ENCODE measurements at regions not wholly inside any gene's neighbourhood (a gene's known extent, or its start where the extent isn't known, plus 50 kb on each side); places are given as distances from the start of the nearest gene placed in this dataset.

- 78 to 83% (median 82%) methylated on average over 4 of the region's 4 CpGs for WGBS, 3 donors
- Histone ChIP-seq H3K27me3 (ENCODE audit: control insufficient read depth in 3 of 3, insufficient read depth in 3 of 3, low read length in 3 of 3) (no peaks in the 10 kb centered on the region), H3K27ac (ENCODE audit: low read depth in 1 of 3, low read length in 2 of 3) (no peak overlapping the region), H3K36me3 (ENCODE audit: control insufficient read depth in 3 of 3, insufficient read depth in 2 of 3, low read depth in 1 of 3, low read length in 3 of 3) (no peaks in the 10 kb centered on the region), H3K4me3 (ENCODE audit: low read depth in 1 of 3, low read length in 3 of 3) (no peak overlapping the region), H3K9me3 (ENCODE audit: control insufficient read depth in 2 of 2, insufficient read depth in 1 of 2, low read depth in 1 of 2, low read length in 1 of 2) (no peaks in the 10 kb centered on the region), H3K4me1 (ENCODE audit: control insufficient read depth in 3 of 3, insufficient read depth in 2 of 3, low read depth in 1 of 3, low read length in 2 of 3) (no peaks in the 10 kb centered on the region)
- FAIRE-seq = no peak
- no peak for DNase-seq
Measured at GRCh38 chr5:128799945-128800344, 165.3 kb upstream of the SLC27A6 start.

- WGBS, 3 donors = 80 to 89% (median 86%) methylated on average over 1 of the region's 1 CpG
- no peaks in the 10 kb centered on the region for H3K27me3 ChIP-seq (ENCODE audit: control insufficient read depth in 3 of 3, insufficient read depth in 3 of 3, low read length in 3 of 3)
- H3K27ac ChIP-seq (ENCODE audit: low read depth in 1 of 3, low read length in 2 of 3) = no peak overlapping the region
- H3K4me3 ChIP-seq (ENCODE audit: low read depth in 1 of 3, low read length in 3 of 3) = no peak overlapping the region
- DNase-seq (no peak), FAIRE-seq (no peak)
- H3K9me3 ChIP-seq (ENCODE audit: control insufficient read depth in 2 of 2, insufficient read depth in 1 of 2, low read depth in 1 of 2, low read length in 1 of 2) = no peaks in the 10 kb centered on the region
- H3K36me3 ChIP-seq (ENCODE audit: control insufficient read depth in 3 of 3, insufficient read depth in 2 of 3, low read depth in 1 of 3, low read length in 3 of 3) = no peaks in the 10 kb centered on the region
- no peaks in the 10 kb centered on the region for H3K4me1 ChIP-seq (ENCODE audit: control insufficient read depth in 3 of 3, insufficient read depth in 2 of 3, low read depth in 1 of 3, low read length in 2 of 3)
Measured at GRCh38 chr5:128800377-128800776, 164.9 kb upstream of the SLC27A6 start.

GRCh38 chr5:128813317-128814070 lies 151.8 kb upstream of the SLC27A6 start:
- H3K9me3 ChIP-seq (ENCODE audit: control insufficient read depth in 2 of 2, insufficient read depth in 1 of 2, low read depth in 1 of 2, low read length in 1 of 2) = no peaks in the 10 kb centered on the region
- no peaks in the 10 kb centered on the region for H3K27me3 ChIP-seq (ENCODE audit: control insufficient read depth in 3 of 3, insufficient read depth in 3 of 3, low read length in 3 of 3)
- H3K36me3 ChIP-seq (ENCODE audit: control insufficient read depth in 3 of 3, insufficient read depth in 2 of 3, low read depth in 1 of 3, low read length in 3 of 3) = no peaks in the 10 kb centered on the region
- no peaks in the 10 kb centered on the region for H3K4me1 ChIP-seq (ENCODE audit: control insufficient read depth in 3 of 3, insufficient read depth in 2 of 3, low read depth in 1 of 3, low read length in 2 of 3)
- no peak overlapping the region for H3K4me3 ChIP-seq (ENCODE audit: low read depth in 1 of 3, low read length in 3 of 3)
- DNase-seq (no peak), FAIRE-seq (no peak)
- no peak overlapping the region for H3K27ac ChIP-seq (ENCODE audit: low read depth in 1 of 3, low read length in 2 of 3)
- 65 to 86% (median 72%) methylated on average over 4 of the region's 4 CpGs for WGBS, 3 donors

- Histone ChIP-seq H3K27me3 (ENCODE audit: control insufficient read depth in 3 of 3, insufficient read depth in 3 of 3, low read length in 3 of 3) (no peaks in the 10 kb centered on the region), H3K36me3 (ENCODE audit: control insufficient read depth in 3 of 3, insufficient read depth in 2 of 3, low read depth in 1 of 3, low read length in 3 of 3) (no peaks in the 10 kb centered on the region), H3K27ac (ENCODE audit: low read depth in 1 of 3, low read length in 2 of 3) (no peak overlapping the region), H3K4me1 (ENCODE audit: control insufficient read depth in 3 of 3, insufficient read depth in 2 of 3, low read depth in 1 of 3, low read length in 2 of 3) (no peaks in the 10 kb centered on the region), H3K4me3 (ENCODE audit: low read depth in 1 of 3, low read length in 3 of 3) (no peak overlapping the region), H3K9me3 (ENCODE audit: control insufficient read depth in 2 of 2, insufficient read depth in 1 of 2, low read depth in 1 of 2, low read length in 1 of 2) (no peaks in the 10 kb centered on the region)
- WGBS, 3 donors = 57 to 68% (median 60%) methylated on average over 5 of the region's 5 CpGs
- FAIRE-seq (no peak), DNase-seq (no peak)
Measured at GRCh38 chr5:128815201-128815600, 150.1 kb upstream of the SLC27A6 start.

- no peaks in the 10 kb centered on the region for H3K4me1 ChIP-seq (ENCODE audit: control insufficient read depth in 3 of 3, insufficient read depth in 2 of 3, low read depth in 1 of 3, low read length in 2 of 3)
- 48 to 61% (median 59%) methylated on average over 1 of the region's 1 CpG for WGBS, 3 donors
- no peaks in the 10 kb centered on the region for H3K9me3 ChIP-seq (ENCODE audit: control insufficient read depth in 2 of 2, insufficient read depth in 1 of 2, low read depth in 1 of 2, low read length in 1 of 2)
- H3K36me3 ChIP-seq (ENCODE audit: control insufficient read depth in 3 of 3, insufficient read depth in 2 of 3, low read depth in 1 of 3, low read length in 3 of 3) = no peaks in the 10 kb centered on the region
- H3K27ac ChIP-seq (ENCODE audit: low read depth in 1 of 3, low read length in 2 of 3) = no peak overlapping the region
- H3K4me3 ChIP-seq (ENCODE audit: low read depth in 1 of 3, low read length in 3 of 3) = no peak overlapping the region
- no peaks in the 10 kb centered on the region for H3K27me3 ChIP-seq (ENCODE audit: control insufficient read depth in 3 of 3, insufficient read depth in 3 of 3, low read length in 3 of 3)
- no peak for DNase-seq
- no peak for FAIRE-seq
Measured at GRCh38 chr5:128825826-128826225, 139.5 kb upstream of the SLC27A6 start.

GRCh38 chr5:128826275-128826674 lies 139.0 kb upstream of the SLC27A6 start:
- no peaks in the 10 kb centered on the region for H3K27me3 ChIP-seq (ENCODE audit: control insufficient read depth in 3 of 3, insufficient read depth in 3 of 3, low read length in 3 of 3)
- H3K36me3 ChIP-seq (ENCODE audit: control insufficient read depth in 3 of 3, insufficient read depth in 2 of 3, low read depth in 1 of 3, low read length in 3 of 3) = no peaks in the 10 kb centered on the region
- H3K9me3 ChIP-seq (ENCODE audit: control insufficient read depth in 2 of 2, insufficient read depth in 1 of 2, low read depth in 1 of 2, low read length in 1 of 2) = no peaks in the 10 kb centered on the region
- no peaks in the 10 kb centered on the region for H3K4me1 ChIP-seq (ENCODE audit: control insufficient read depth in 3 of 3, insufficient read depth in 2 of 3, low read depth in 1 of 3, low read length in 2 of 3)
- no peak overlapping the region for H3K4me3 ChIP-seq (ENCODE audit: low read depth in 1 of 3, low read length in 3 of 3)
- DNase-seq = no peak
- no peak for FAIRE-seq
- no peak overlapping the region for H3K27ac ChIP-seq (ENCODE audit: low read depth in 1 of 3, low read length in 2 of 3)
- WGBS, 3 donors = 68 to 85% (median 75%) methylated on average over 1 of the region's 1 CpG

- H3K27me3 ChIP-seq (ENCODE audit: control insufficient read depth in 3 of 3, insufficient read depth in 3 of 3, low read length in 3 of 3) = no peaks in the 10 kb centered on the region
- FAIRE-seq (no peak), DNase-seq (peak in 1 of 2 donors; percentile 2)
- H3K36me3 ChIP-seq (ENCODE audit: control insufficient read depth in 3 of 3, insufficient read depth in 2 of 3, low read depth in 1 of 3, low read length in 3 of 3) = no peaks in the 10 kb centered on the region
- WGBS, 3 donors = 32 to 63% (median 32%) methylated on average over 5 of the region's 5 CpGs
- no peak overlapping the region for H3K4me3 ChIP-seq (ENCODE audit: low read depth in 1 of 3, low read length in 3 of 3)
- H3K27ac ChIP-seq (ENCODE audit: low read depth in 1 of 3, low read length in 2 of 3) = no peak overlapping the region
- H3K4me1 ChIP-seq (ENCODE audit: control insufficient read depth in 3 of 3, insufficient read depth in 2 of 3, low read depth in 1 of 3, low read length in 2 of 3) = no peaks in the 10 kb centered on the region
- no peaks in the 10 kb centered on the region for H3K9me3 ChIP-seq (ENCODE audit: control insufficient read depth in 2 of 2, insufficient read depth in 1 of 2, low read depth in 1 of 2, low read length in 1 of 2)
Measured at GRCh38 chr5:128836571-128836970, 128.7 kb upstream of the SLC27A6 start.

- no peaks in the 10 kb centered on the region for H3K9me3 ChIP-seq (ENCODE audit: control insufficient read depth in 2 of 2, insufficient read depth in 1 of 2, low read depth in 1 of 2, low read length in 1 of 2)
- no peak for FAIRE-seq
Measured at GRCh38 chr5:128838623-128839022, 126.7 kb upstream of the SLC27A6 start.

GRCh38 chr5:128842241-128842640 lies 123.0 kb upstream of the SLC27A6 start:
- Histone ChIP-seq H3K9me3 (ENCODE audit: control insufficient read depth in 2 of 2, insufficient read depth in 1 of 2, low read depth in 1 of 2, low read length in 1 of 2) (no peaks in the 10 kb centered on the region), H3K27ac (ENCODE audit: low read depth in 1 of 3, low read length in 2 of 3) (no peak overlapping the region), H3K27me3 (ENCODE audit: control insufficient read depth in 3 of 3, insufficient read depth in 3 of 3, low read length in 3 of 3) (no peaks in the 10 kb centered on the region), H3K36me3 (ENCODE audit: control insufficient read depth in 3 of 3, insufficient read depth in 2 of 3, low read depth in 1 of 3, low read length in 3 of 3) (no peaks in the 10 kb centered on the region), H3K4me1 (ENCODE audit: control insufficient read depth in 3 of 3, insufficient read depth in 2 of 3, low read depth in 1 of 3, low read length in 2 of 3) (no peaks in the 10 kb centered on the region), H3K4me3 (ENCODE audit: low read depth in 1 of 3, low read length in 3 of 3) (no peak overlapping the region)
- no peak for DNase-seq
- no peak for FAIRE-seq

More at GRCh38 chr5:128838623-128839022, 126.7 kb upstream of the SLC27A6 start:
- H3K27me3 ChIP-seq (ENCODE audit: control insufficient read depth in 3 of 3, insufficient read depth in 3 of 3, low read length in 3 of 3) = no peaks in the 10 kb centered on the region
- no peak overlapping the region for H3K27ac ChIP-seq (ENCODE audit: low read depth in 1 of 3, low read length in 2 of 3)
- H3K36me3 ChIP-seq (ENCODE audit: control insufficient read depth in 3 of 3, insufficient read depth in 2 of 3, low read depth in 1 of 3, low read length in 3 of 3) = no peaks in the 10 kb centered on the region
- DNase-seq = no peak
- no peak overlapping the region for H3K4me3 ChIP-seq (ENCODE audit: low read depth in 1 of 3, low read length in 3 of 3)
- no peaks in the 10 kb centered on the region for H3K4me1 ChIP-seq (ENCODE audit: control insufficient read depth in 3 of 3, insufficient read depth in 2 of 3, low read depth in 1 of 3, low read length in 2 of 3)

All from small intestine (tissue), 7 donors.